ENCODE measurements at regions not wholly inside any gene's neighbourhood (a gene's known extent, or its start where the extent isn't known, plus 50 kb on each side); places are given as distances from the start of the nearest gene placed in this dataset.

DNA sequence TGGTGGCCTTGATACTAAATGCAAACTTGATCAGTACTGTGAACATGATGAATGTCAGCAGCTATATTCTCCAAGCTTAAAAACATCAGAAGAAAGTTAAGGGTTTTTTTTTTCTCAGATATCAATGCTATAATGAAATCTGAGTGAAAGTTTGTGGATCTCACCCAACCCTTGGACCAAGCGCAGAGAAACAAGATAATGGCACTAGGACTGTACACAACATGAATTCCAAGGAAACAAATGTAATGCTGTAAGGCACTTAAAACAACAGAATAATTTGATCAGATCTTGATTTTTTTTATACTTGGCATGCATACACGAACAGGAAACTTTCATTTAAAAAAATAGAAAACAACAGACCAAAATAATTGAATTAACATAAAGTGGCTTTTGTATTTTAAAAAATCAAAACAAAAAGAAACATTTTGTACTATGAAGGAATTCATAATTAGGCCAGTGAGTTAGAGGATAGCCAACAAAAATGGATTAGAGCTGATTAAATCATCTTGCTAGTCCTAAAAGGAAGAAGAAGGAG, 1154.0 kb upstream of the EYS start:
- Histone ChIP-seq H3K27ac (ENCODE audit: low read depth, low read length, poor library complexity, severe bottlenecking) (no peak overlapping the region), H3K4me1 (ENCODE audit: insufficient read depth, low read length, poor library complexity, severe bottlenecking) (peaks cover 5% of the 10 kb centered on the region), H3K9me3 (ENCODE audit: low read depth, low read length, poor library complexity, severe bottlenecking) (peaks cover 4% of the 10 kb centered on the region), H3K36me3 (ENCODE audit: insufficient read depth, low read length, poor library complexity, severe bottlenecking) (no peaks in the 10 kb centered on the region), H3K4me3 (ENCODE audit: low read depth, low read length, poor library complexity, severe bottlenecking) (no peak overlapping the region), H3K27me3 (replicated peaks; ENCODE audit: insufficient read depth, low read depth, low read length, poor library complexity) (no peaks in the 10 kb centered on the region)
- intact Hi-C loops (cut with micrococcal nuclease; ENCODE audit: unreplicated experiment) = no loop called here
- no TSS peak for BruUV-seq (replicated peaks)
- TF ChIP-seq CTCF (conservative IDR thresholded peaks at IDR 0.05; ENCODE audit: low read depth, low read length) (no peak), EZH2 (IDR thresholded peaks at IDR 0.05; ENCODE audit: borderline replicate concordance, low read depth, low read length, poor library complexity, severe bottlenecking) (no peak)
- CTCF ChIA-PET = no interaction called here
- DNase-seq (ENCODE audit: low spot score) = no peak
- POLR2A ChIA-PET (ENCODE audit: low non-redundant PET) = no interaction called here

GRCh38 chr6:66860328-66860727, 1153.3 kb upstream of the EYS start:
- POLR2A ChIA-PET (ENCODE audit: low non-redundant PET) = no interaction called here
- H3K4me3 ChIP-seq (ENCODE audit: low read depth, low read length, poor library complexity, severe bottlenecking) = no peak overlapping the region
- CTCF ChIA-PET = no interaction called here
- H3K27me3 ChIP-seq (replicated peaks; ENCODE audit: insufficient read depth, low read depth, low read length, poor library complexity) = no peaks in the 10 kb centered on the region
- no peak overlapping the region for H3K27ac ChIP-seq (ENCODE audit: low read depth, low read length, poor library complexity, severe bottlenecking)
- peaks cover 4% of the 10 kb centered on the region for H3K9me3 ChIP-seq (ENCODE audit: low read depth, low read length, poor library complexity, severe bottlenecking)
- no peak for DNase-seq (ENCODE audit: low spot score)
- peaks cover 5% of the 10 kb centered on the region for H3K4me1 ChIP-seq (ENCODE audit: insufficient read depth, low read length, poor library complexity, severe bottlenecking)
- intact Hi-C loops (cut with micrococcal nuclease; ENCODE audit: unreplicated experiment) = no loop called here
- no TSS peak for BruUV-seq (replicated peaks)
- TF ChIP-seq EZH2 (IDR thresholded peaks at IDR 0.05; ENCODE audit: borderline replicate concordance, low read depth, low read length, poor library complexity, severe bottlenecking) (no peak), CTCF (conservative IDR thresholded peaks at IDR 0.05; ENCODE audit: low read depth, low read length) (no peak)
- no peaks in the 10 kb centered on the region for H3K36me3 ChIP-seq (ENCODE audit: insufficient read depth, low read length, poor library complexity, severe bottlenecking)

DNA sequence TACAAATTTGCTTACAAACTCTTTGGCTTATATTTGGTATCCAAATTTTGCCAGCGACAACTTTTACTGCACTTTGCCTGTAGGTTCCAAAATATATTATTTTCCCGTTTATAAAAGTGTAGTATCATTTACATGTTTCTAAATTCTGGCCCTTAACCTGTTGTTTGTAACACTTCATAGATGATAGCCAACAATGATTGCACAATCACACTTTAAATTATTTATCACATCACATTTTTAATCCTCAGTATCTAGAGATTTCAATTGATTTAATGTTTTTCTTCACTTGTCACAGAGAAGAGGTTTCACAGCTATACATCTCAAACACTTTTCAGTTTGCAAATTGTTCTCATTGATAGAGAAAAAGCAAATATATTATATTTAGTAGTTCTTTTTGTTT, 1151.2 kb upstream of the EYS start:
- BruUV-seq (replicated peaks) = no TSS peak
- intact Hi-C loops (cut with micrococcal nuclease; ENCODE audit: unreplicated experiment) = no loop called here

More for the DNA sequence above, 1151.2 kb upstream of the EYS start:
- Histone ChIP-seq H3K4me3 (ENCODE audit: low read depth, low read length, poor library complexity, severe bottlenecking) (no peak overlapping the region), H3K9me3 (ENCODE audit: low read depth, low read length, poor library complexity, severe bottlenecking) (no peaks in the 10 kb centered on the region), H3K27me3 (replicated peaks; ENCODE audit: insufficient read depth, low read depth, low read length, poor library complexity) (no peaks in the 10 kb centered on the region), H3K27ac (ENCODE audit: low read depth, low read length, poor library complexity, severe bottlenecking) (no peak overlapping the region), H3K4me1 (ENCODE audit: insufficient read depth, low read length, poor library complexity, severe bottlenecking) (peaks cover 5% of the 10 kb centered on the region), H3K36me3 (ENCODE audit: insufficient read depth, low read length, poor library complexity, severe bottlenecking) (no peaks in the 10 kb centered on the region)
- CTCF ChIA-PET = no interaction called here
- DNase-seq (ENCODE audit: low spot score) = no peak
- no peak for TF ChIP-seq EZH2 (IDR thresholded peaks at IDR 0.05; ENCODE audit: borderline replicate concordance, low read depth, low read length, poor library complexity, severe bottlenecking)
- TF ChIP-seq CTCF (conservative IDR thresholded peaks at IDR 0.05; ENCODE audit: low read depth, low read length) = no peak
- POLR2A ChIA-PET (ENCODE audit: low non-redundant PET) = no interaction called here

All from A673 (cell line).